GM18502 (cell line): ENCODE measurements at regions not wholly inside any gene's neighbourhood (a gene's known extent, or its start where the extent isn't known, plus 50 kb on each side); places are given as distances from the start of the nearest gene placed in this dataset.
"Not testable (repeated sequence)": the region's sequence is repeated elsewhere in the genome, so short reads cannot be mapped to it uniquely, and the experiment has no call there.

Experiments
- ATAC-seq: cut with Tn5 transposase; IDR thresholded peaks from one replicate; pipeline ENCODE4 v1.9.1; 2021; ENCODE audit warnings: mild to moderate bottlenecking; ENCODE audit not compliant: unreplicated experiment, poor library complexity

DNA sequence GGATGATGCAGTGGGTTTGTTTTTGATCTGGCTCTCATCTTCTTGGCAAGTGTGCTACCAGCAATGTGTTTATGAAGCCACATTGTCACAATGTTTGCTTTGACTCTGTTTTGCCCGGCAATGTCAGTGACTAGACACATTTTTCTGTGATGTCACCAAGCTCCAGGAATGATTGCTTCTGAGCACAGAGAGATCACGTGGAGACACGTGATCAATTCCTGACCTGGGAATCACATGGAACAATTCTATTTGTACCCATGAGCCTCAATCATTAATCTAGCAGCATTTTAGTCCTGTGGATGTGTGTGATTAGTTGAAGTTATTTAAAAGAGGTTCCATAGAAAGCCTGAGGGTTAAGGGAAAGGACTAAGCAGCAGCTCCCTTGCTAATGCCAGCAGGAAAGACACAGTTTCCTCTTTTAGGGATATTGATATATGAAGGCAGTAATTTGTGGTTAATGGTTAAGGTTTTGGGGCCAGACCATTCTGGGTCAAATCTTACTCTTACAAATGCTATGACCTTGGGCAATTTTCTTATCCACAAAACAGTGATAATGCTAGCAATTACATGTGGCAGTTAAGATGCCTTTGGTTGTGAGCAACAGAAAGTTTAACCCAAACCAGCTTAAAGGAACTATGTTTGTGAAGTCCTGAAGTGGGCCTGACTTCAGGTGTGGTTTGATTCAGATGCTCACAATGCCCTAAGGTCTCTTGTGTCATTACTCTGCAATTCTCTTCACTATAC is 59.0 kb downstream of the FASLG start:
- no peak for ATAC-seq

DNA sequence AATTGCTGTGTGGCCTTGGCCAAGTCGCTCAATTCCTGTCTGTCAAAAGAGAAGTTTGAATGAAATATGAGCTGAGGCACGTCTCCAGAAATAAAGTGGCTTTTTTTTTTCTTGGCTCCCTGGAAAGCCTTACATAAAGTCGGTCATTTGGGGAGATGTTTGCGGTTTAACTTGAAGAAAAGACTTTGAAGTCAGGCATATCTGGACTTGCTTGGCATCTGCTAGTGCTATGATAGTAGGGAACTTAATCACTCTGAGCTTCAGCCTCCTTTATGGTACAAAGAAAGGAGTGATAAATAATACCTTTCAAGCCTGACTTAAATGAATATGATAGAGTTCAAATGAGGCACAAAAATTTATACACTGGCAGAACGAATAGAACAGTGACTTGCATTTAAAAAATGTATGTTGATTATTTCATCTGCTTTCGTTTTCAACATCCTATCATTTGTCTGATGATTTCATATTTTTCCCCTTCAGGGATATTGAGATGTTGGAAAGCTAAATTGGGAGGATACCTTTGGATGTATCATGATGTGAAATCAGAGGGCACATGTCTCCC is 60.2 kb downstream of the FASLG start:
- ATAC-seq: no peak

DNA sequence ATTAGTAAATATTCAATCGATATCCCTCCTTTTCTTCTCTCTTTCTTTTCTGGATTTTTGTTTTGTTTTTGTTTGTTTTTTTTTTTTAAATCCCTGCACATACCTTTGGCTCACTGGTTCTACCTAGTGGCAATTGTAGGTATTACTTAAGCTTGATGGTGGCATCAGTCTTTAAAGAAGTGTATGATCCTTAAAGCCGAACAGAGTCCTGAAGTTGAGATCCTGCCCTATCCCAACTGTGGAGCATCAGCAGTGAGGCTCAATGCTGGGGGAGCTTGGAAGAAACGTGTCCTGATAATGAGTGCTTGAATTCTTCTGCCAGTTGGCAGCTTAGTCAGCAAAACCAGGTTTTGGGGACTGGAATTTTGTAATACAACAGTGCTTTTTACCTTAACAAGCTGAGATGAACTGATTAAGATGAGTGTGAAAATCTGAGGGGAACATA is 60.8 kb downstream of the FASLG start:
- ATAC-seq: no peak

DNA sequence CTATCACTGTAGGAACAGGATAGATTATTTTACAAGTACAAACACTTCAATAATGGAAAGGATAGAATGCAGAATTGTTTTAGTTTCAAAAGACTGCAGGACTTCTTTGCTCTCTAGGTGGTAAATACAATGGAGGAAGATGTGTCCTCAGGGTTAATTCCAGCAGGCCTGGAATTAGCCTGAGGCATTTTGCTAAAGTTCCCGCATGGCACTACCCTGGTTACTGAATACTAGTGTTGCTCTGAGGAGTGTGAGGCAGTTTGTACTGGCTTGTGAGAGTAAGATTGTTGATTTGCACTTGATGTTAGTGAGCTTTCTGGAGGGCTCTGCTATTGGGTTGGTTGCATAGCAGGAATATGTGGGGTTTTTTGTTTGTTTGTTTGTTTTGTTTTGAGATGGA is 61.4 kb downstream of the FASLG start:
- ATAC-seq: no peak

- ATAC-seq: no peak
Observed at GRCh38 chr1:172723251-172723650, 64.3 kb downstream of the FASLG start.

DNA sequence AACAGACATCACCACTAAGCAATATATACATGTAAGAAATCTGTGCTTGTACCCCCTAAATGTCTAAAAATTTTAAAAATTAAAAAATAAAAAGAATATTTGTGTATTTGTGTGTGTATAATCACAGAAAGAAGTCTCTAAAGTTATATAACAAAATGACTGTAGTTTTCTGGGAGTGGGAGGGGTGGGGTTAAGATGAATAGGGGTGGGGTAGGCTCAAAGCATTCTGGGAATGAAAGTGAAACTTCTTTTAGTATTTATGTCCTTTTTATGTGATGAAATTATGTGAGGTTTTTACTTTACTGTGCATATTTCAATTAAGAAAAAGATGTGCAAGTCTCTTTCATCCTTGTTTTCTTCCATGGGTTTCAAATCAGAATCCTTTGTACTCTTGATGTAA is 65.3 kb downstream of the FASLG start:
- ATAC-seq: no peak

- peak; percentile 85 for ATAC-seq
Observed at GRCh38 chr1:172724765-172725613, 66.1 kb downstream of the FASLG start.

DNA sequence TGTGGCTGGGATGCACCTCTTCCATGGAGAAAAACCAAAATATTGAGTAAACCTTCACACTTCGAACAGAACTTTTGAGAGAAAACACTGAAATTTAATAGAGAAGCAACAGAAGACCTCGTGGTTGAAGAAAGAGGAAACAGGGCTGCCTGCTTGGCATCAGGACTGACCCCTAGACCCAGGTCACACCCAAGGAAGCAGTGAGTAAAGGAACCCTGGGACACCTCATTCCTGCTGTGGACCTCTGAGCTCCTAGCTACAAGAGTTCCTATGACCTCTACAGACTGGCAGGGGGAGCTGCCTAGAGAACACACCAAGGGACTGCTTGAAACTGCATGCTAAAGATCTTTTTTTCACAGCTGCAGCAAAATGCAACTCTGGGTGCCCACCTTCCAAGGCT is 67.8 kb downstream of the FASLG start:
- no peak for ATAC-seq

DNA sequence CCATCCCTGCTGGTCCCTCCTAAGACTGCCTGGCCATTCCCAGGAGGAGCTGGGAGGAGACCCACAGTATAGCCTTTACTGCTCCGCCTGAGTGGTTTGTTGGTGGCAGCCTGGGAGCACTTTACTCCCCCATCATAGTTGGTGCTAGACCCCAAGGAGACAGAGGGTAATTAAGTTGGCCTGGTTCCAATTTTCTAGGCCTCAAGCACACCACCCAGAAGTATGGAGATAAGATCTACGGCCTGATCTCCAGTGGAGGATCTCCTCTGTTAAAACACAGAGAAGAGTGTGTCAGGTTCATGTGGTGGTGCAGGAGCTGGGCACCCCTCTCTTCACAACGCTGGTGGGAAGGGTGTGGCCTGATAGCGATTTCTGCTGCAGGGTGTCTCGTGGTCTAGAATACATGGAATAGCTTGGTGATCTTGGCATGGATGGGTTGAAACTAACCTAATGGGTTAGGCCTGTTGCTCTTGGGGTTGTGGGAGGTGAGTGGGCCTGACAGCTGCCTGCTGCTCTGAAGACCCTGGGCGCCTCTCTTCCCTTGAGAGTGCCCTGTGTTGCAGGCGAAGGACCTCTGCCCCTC is 68.5 kb downstream of the FASLG start:
- no peak for ATAC-seq

- ATAC-seq: peak; percentile 45
Observed at GRCh38 chr1:172727956-172728603, 69.2 kb downstream of the FASLG start.

DNA sequence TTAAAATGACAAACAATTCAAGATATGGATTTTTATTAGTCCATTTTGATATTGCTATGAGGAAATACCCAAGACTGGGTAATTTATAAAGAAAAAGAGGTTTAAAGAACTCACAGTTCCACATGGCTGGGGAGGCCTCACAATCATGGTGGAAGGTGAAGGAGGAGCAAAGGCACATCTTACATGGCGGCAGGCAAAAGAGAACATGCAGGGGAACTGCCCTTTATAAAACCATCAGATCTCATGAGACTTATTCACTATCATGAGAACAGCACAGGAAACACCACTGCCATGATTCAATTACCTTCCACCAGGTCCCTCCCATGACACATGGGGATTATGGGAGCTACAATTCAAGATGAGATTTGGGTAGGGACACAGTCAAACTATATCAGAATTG is 69.8 kb downstream of the FASLG start:
- ATAC-seq: not testable (repeated sequence)

GRCh38 chr1:172732427-172732826 is 73.5 kb downstream of the FASLG start:
- ATAC-seq: no peak

DNA sequence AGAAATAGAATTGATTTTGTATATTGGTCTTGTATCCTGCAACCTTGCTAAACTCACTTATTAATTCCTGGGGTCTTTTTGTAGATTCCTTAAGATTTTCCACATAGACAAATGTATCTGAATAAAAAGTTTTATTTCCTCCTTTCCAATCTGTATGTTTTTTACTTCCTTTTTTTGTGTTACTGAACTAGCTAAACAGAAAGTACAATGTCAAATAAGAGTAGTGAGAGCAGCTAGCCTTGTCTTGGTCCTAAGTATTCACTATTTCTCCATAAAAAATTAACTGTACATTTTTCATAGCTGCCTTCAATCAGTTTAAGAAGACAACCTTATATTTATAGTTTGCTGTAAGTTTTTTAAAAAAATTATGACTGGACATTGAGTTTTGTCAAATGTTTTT is 74.9 kb downstream of the FASLG start:
- ATAC-seq: no peak

DNA sequence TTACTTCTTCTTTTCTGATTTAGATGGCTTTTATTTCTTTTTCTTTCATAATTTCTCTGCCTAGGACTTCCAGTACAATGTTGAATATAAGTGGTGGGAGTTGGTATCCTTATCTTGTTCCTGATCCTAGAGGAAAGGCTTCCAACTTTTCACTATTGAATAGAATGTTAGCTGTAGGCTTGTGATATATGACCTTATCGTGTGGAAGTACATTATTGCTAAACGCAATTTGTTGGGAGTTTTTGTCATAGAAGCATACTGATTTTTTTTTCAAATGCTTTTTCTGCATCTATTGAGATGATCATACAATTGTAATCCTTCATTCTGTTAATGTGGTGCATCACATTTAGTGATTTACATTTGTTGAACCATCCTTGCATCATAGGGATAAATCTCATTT is 79.5 kb downstream of the FASLG start:
- no peak for ATAC-seq

GRCh38 chr1:172742599-172743500 is 83.9 kb downstream of the FASLG start:
- ATAC-seq: no peak

GRCh38 chr1:172745014-172745413 is 86.1 kb downstream of the FASLG start:
- peak; percentile 75 for ATAC-seq

GRCh38 chr1:172746091-172746949 is 87.4 kb downstream of the FASLG start:
- peak; percentile 85 for ATAC-seq

DNA sequence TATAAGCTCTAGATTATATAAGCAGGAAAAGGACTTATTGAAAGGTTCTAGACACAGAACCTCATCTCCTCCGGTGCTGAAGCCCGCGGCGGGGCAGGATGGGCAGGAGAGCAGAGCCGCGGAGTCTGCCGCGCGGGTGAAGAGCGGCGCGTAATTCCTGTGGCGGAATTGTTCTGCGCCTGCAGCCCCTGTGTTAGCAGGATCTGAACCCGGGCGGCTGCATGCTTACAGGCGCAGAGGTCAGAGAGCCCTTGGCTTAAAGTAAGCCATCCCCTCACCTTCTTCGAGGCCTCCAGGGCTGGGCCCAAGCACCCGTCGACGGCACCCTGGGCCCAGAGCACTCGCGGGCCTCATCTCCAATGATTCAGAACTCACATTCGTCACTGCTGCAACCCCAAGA is 89.3 kb downstream of the FASLG start:
- no peak for ATAC-seq

- ATAC-seq: no peak
Observed at GRCh38 chr1:172751683-172752082, 92.8 kb downstream of the FASLG start.
